ENCODE measurements at regions not wholly inside any gene's neighbourhood (a gene's known extent, or its start where the extent isn't known, plus 50 kb on each side); places are given as distances from the start of the nearest gene placed in this dataset.

GRCh38 chr18:44214396-44214795 is 466.3 kb upstream of the SETBP1 start:
- ATAC-seq (ENCODE audit: low read depth) (no peak), DNase-seq (no peak)
- ChIA-PET POLR2A (no interaction called here), CTCF (no interaction called here)
- Mint-ChIP-seq H3K4me1 (no peaks in the 10 kb centered on the region), H3K4me3 (no peak overlapping the region), H3K36me3 (ENCODE audit: low read depth) (no peaks in the 10 kb centered on the region), H3K27ac (no peak overlapping the region), H3K9me3 (no peaks in the 10 kb centered on the region), H3K27me3 (no peaks in the 10 kb centered on the region)
- intact Hi-C loops (cut with micrococcal nuclease), result no loop called here
- TF ChIP-seq CTCF (IDR thresholded peaks at IDR 0.05), result no peak

GRCh38 chr18:44216169-44216568 is 464.5 kb upstream of the SETBP1 start:
- TF ChIP-seq CTCF (IDR thresholded peaks at IDR 0.05), result no peak
- Mint-ChIP-seq H3K9me3 (no peaks in the 10 kb centered on the region), H3K4me1 (no peaks in the 10 kb centered on the region), H3K27me3 (no peaks in the 10 kb centered on the region), H3K27ac (no peak overlapping the region), H3K4me3 (no peak overlapping the region), H3K36me3 (ENCODE audit: low read depth) (no peaks in the 10 kb centered on the region)
- CTCF ChIA-PET, result no interaction called here
- POLR2A ChIA-PET, result no interaction called here
- intact Hi-C loops (cut with micrococcal nuclease), result no loop called here
- DNase-seq (no peak), ATAC-seq (ENCODE audit: low read depth) (no peak)

- Mint-ChIP-seq H3K4me1 (no peaks in the 10 kb centered on the region), H3K4me3 (no peak overlapping the region), H3K27ac (no peak overlapping the region), H3K27me3 (peaks cover 4% of the 10 kb centered on the region), H3K36me3 (ENCODE audit: low read depth) (no peaks in the 10 kb centered on the region), H3K9me3 (no peaks in the 10 kb centered on the region)
- POLR2A ChIA-PET, result no interaction called here
- intact Hi-C loops (cut with micrococcal nuclease), result no loop called here
- no peak for TF ChIP-seq CTCF (IDR thresholded peaks at IDR 0.05)
- ATAC-seq (ENCODE audit: low read depth) (no peak), DNase-seq (no peak)
- CTCF ChIA-PET, result no interaction called here
Observed at GRCh38 chr18:44227501-44227900, 453.2 kb upstream of the SETBP1 start.

GRCh38 chr18:44229693-44230108 is 451.0 kb upstream of the SETBP1 start:
- H3K27ac Mint-ChIP-seq, result no peak overlapping the region
- no peak overlapping the region for H3K4me3 Mint-ChIP-seq
- no peak for DNase-seq
- intact Hi-C loops (cut with micrococcal nuclease), result no loop called here
- peaks cover 4% of the 10 kb centered on the region for H3K27me3 Mint-ChIP-seq
- no peaks in the 10 kb centered on the region for H3K9me3 Mint-ChIP-seq
- H3K4me1 Mint-ChIP-seq, result peaks cover 4% of the 10 kb centered on the region
- no peak for ATAC-seq (ENCODE audit: low read depth)
- ChIA-PET POLR2A (no interaction called here), CTCF (no interaction called here)
- TF ChIP-seq CTCF (IDR thresholded peaks at IDR 0.05), result no peak
- no peaks in the 10 kb centered on the region for H3K36me3 Mint-ChIP-seq (ENCODE audit: low read depth)

- Mint-ChIP-seq H3K36me3 (ENCODE audit: low read depth) (no peaks in the 10 kb centered on the region), H3K27me3 (no peaks in the 10 kb centered on the region), H3K4me3 (no peak overlapping the region), H3K27ac (no peak overlapping the region), H3K4me1 (peaks cover 4% of the 10 kb centered on the region), H3K9me3 (no peaks in the 10 kb centered on the region)
- DNase-seq (no peak), ATAC-seq (ENCODE audit: low read depth) (no peak)
- CTCF ChIA-PET, result no interaction called here
- intact Hi-C loops (cut with micrococcal nuclease), result no loop called here
- POLR2A ChIA-PET, result no interaction called here
- TF ChIP-seq CTCF (IDR thresholded peaks at IDR 0.05), result no peak
Observed at GRCh38 chr18:44231936-44232335, 448.8 kb upstream of the SETBP1 start.

All from activated B cell treated with CpG ODN at 0.5 μM for 24 hours (primary cell).